GM13976 (cell line): ENCODE measurements at regions not wholly inside any gene's neighbourhood (a gene's known extent, or its start where the extent isn't known, plus 50 kb on each side); places are given as distances from the start of the nearest gene placed in this dataset.
"Not testable (repeated sequence)": the region's sequence is repeated elsewhere in the genome, so short reads cannot be mapped to it uniquely, and the experiment has no call there.

ENCODE experiments used
- DNase-seq: peaks from one replicate; pipeline ENCODE4 v3.0.0; 2012; ENCODE audit warnings: low spot score
- in situ Hi-C: fragments of 300-500 bp; cut with MboI; formaldehyde crosslinking; loops from one replicate; pipeline ENCODE4 v1.12.0; 2022; ENCODE audit warnings: low sequenced_read_pairs, mixed read lengths, inconsistent platforms; ENCODE audit not compliant: unreplicated experiment
- TF ChIP-seq, protein P1 (sequence below): IDR thresholded peaks from 2 replicates; pipeline ENCODE4 v1.5.1; 2012; ENCODE audit warnings: borderline replicate concordance, mild to moderate bottlenecking; ENCODE audit not compliant: insufficient read depth; ENCODE audit errors: extremely low read depth, missing control alignments, control extremely low read depth

DNA sequence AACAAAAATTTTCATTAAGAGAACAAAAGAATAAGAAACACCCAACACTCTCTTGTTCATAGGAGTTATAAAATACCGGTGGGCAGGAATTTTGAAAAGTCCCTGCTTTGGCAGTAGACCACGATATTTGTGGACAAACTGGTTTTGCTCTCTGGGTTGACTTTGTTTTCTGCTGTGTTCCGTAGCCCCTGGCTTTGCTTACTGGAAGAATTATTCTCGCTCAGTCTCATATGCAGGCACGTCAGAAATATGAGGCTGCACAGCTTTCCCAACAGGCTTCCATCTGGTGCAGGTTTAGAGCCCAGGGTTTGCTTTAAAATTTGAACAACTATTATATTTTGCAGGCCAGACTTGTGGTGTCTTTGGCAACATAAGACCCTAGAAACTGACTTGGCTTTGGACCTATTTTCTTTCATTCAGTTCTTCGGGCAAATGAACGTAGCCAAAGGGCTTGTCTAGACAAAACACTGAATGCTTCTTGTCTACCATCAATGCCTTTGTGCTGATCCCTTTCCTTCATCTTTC is 2012.6 kb downstream of the PCDH9 start:
- in situ Hi-C loops = no loop called here
- DNase-seq = no peak
- TF ChIP-seq, protein P1, sequence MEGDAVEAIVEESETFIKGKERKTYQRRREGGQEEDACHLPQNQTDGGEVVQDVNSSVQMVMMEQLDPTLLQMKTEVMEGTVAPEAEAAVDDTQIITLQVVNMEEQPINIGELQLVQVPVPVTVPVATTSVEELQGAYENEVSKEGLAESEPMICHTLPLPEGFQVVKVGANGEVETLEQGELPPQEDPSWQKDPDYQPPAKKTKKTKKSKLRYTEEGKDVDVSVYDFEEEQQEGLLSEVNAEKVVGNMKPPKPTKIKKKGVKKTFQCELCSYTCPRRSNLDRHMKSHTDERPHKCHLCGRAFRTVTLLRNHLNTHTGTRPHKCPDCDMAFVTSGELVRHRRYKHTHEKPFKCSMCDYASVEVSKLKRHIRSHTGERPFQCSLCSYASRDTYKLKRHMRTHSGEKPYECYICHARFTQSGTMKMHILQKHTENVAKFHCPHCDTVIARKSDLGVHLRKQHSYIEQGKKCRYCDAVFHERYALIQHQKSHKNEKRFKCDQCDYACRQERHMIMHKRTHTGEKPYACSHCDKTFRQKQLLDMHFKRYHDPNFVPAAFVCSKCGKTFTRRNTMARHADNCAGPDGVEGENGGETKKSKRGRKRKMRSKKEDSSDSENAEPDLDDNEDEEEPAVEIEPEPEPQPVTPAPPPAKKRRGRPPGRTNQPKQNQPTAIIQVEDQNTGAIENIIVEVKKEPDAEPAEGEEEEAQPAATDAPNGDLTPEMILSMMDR = no peak

DNA sequence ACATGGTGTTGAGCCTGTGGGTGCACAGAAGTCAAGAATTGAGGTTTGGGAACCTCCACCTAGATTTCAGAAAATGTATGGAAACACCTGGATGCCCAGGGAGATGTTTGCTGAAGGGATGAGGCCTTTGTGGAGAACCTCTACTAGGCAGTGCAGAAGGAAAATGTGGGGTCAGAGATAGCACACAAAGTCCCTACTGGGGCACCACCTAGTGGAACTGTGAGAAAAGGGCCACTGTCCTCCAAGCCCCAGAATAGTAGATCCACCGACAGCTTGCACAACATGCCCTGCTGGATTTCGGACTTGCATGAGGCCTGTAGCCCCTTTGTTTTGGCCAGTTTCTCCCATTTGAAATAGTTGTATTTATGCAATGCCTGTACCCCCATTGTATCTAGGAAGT is 2027.3 kb downstream of the PCDH9 start:
- TF ChIP-seq, protein P1 = peak; percentile 10
- in situ Hi-C loops, DNase-seq: not testable (repeated sequence)

DNA sequence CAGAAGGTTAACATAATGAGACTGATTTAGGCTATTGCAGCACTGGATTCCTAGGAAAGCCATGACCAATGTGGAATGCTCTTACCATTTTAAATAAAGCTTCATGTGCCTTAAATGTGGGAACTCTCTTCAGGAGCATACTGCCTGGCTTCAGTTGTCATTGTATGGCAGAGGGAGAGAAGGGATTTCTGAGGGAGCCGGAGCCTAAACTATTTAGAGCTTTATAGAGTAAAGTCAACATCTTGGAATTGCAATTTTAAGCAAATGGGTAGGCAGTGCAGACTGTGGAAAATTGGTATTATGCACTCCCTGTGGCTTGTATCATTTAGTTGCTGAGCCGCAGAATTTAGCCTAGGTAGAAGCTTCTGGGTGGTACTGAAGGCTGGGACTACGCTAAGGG is 2041.4 kb downstream of the PCDH9 start:
- in situ Hi-C loops = no loop called here
- TF ChIP-seq, protein P1 = no peak
- no peak for DNase-seq

DNA sequence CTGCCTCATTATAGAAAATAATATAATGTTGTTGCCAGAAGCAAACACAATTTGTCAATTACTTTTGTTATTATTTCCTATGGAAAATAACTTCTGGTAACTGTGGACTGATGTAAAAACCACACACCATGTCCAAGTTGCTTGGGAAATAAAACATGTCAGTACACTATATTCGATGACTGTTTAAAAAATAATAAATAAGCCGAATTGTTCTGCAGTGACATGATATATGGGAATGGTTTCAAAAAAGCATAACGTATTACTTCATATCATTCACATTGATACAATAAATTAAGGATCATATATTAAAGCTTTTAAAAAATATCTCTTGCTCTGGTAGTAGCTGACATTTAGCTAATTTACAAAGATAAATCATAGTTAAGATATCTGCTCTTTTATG is 2062.1 kb downstream of the PCDH9 start:
- in situ Hi-C loops = no loop called here
- DNase-seq = no peak

DNA sequence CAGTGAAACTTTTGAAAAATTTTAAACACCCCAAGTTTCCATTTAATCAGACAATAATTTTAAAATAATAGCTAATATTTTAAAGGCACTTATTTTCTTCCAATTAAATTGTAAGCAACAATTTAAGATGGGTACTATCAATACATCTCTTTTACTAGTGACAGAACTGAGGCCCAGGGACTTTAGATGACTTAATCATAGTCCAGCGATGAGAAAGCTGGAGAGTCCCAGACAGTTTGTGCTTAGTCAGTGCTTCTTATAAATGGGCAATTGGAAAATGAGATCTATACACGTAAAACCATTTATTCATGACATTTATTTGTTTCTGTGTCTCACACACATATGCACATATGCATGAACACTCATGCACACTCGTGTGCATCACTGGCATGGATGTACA is 2063.5 kb downstream of the PCDH9 start:
- in situ Hi-C loops = no loop called here
- DNase-seq = no peak
- TF ChIP-seq, protein P1 = no peak

More for the DNA sequence above, 2062.1 kb downstream of the PCDH9 start:
- TF ChIP-seq, protein P1 = no peak

DNA sequence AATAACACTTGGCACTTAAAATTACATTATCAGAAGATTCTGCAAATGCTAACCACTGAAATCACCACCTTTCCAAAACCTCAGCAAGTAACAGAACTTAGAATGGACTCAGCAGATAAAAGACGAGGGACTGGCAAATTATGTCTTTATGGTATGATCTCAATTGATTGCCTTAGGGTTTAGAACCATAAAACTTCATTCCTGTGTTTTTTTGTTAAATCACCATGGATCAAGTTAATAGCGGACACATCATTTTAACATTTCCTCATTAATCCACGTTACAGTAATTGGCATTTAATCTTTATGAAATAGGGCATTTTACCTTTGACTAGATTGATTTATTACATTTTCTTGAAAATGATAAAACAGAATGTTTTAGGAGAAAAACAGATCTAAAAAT is 2070.3 kb downstream of the PCDH9 start:
- TF ChIP-seq, protein P1 = no peak
- DNase-seq = no peak
- in situ Hi-C loops = no loop called here
